ENCODE measurements at regions not wholly inside any gene's neighbourhood (a gene's known extent, or its start where the extent isn't known, plus 50 kb on each side); places are given as distances from the start of the nearest gene placed in this dataset.

DNA sequence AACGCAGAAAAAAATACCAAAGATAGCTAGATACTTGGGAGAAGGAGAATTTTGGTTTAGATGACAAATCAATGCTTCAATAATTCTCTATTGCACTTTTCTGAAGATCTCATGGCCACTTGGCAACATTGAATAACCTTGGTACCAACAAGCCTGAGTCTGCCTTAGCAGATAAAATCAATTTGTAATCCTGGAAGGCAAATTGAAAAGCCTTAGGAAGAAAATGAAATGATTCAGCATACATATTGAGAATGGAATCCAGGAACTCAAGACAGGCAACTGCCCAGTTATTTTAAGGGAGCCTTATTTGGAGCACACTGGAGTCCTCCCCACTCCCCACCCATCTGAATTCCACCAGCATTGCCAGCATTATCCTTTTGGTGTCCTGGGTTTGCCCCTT is 109.3 kb upstream of the SOX9 start:
- Histone ChIP-seq H3K18ac (ENCODE audit: extremely low read depth, low read length) (no peak overlapping the region), H3K14ac (ENCODE audit: insufficient read length) (no peak overlapping the region), H4K20me1 (replicated peaks in 1 of 2; ENCODE audit: control insufficient read depth in 1 of 2, insufficient read depth in 2 of 2, low read length in 2 of 2) (no peaks in the 10 kb centered on the region), H2BK5ac (ENCODE audit: low read depth, low read length) (no peak overlapping the region), H3K9ac (replicated peaks in 1 of 4; ENCODE audit: extremely low read depth in 1 of 4, low read depth in 3 of 4, low read length in 3 of 4) (no peak overlapping the region), H2BK20ac (ENCODE audit: low read length) (no peak overlapping the region), H3K27ac (ENCODE audit: low read depth, low read length) (no peak overlapping the region), H3K23me2 (ENCODE audit: low read depth, low read length) (no peaks in the 10 kb centered on the region), H4K5ac (ENCODE audit: insufficient read length, low read depth, low read length) (no peak overlapping the region), H4K91ac (replicated peaks; ENCODE audit: insufficient read length, low read length) (no peak overlapping the region), H3K9me3 (ENCODE audit: insufficient read depth in 2 of 2, low read depth in 1 of 2, low read length in 1 of 2) (no peaks in the 10 kb centered on the region), H3K4ac (replicated peaks; ENCODE audit: insufficient read length, low read depth, low read length) (no peak overlapping the region), H3K4me2 (ENCODE audit: insufficient read depth in 1 of 2, low read depth in 2 of 2, low read length in 2 of 2) (no peak overlapping the region), H3K27me3 (replicated peaks in 1 of 4; ENCODE audit: control insufficient read depth in 3 of 4, extremely low read depth in 1 of 4, insufficient read depth in 3 of 4, low read length in 3 of 4) (no peaks in the 10 kb centered on the region), H3K36me3 (ENCODE audit: control insufficient read depth in 2 of 4, insufficient read depth in 4 of 4, low read length in 3 of 4) (no peaks in the 10 kb centered on the region), H2BK12ac (ENCODE audit: low read depth, low read length) (no peak overlapping the region), H2BK15ac (ENCODE audit: low read length) (no peak overlapping the region), H2BK120ac (replicated peaks; ENCODE audit: low read depth, low read length) (no peak overlapping the region), H4K8ac (ENCODE audit: extremely low read depth, insufficient read depth, low read length) (no peak overlapping the region), H3K23ac (ENCODE audit: insufficient read length) (no peak overlapping the region), H2AFZ (ENCODE audit: low read length) (no peak overlapping the region), H2AK5ac (ENCODE audit: low read depth, low read length) (no peak overlapping the region), H3K4me1 (replicated peaks in 1 of 4; ENCODE audit: control insufficient read depth in 3 of 4, insufficient read depth in 4 of 4, low read length in 3 of 4) (no peaks in the 10 kb centered on the region), H3K79me1 (ENCODE audit: low read depth, low read length) (no peaks in the 10 kb centered on the region), H3K56ac (replicated peaks; ENCODE audit: insufficient read length, low read depth, low read length) (no peak overlapping the region), H3K79me2 (ENCODE audit: control insufficient read depth in 1 of 2, insufficient read depth in 2 of 2, low read length in 2 of 2) (no peaks in the 10 kb centered on the region), H3K4me3 (ENCODE audit: extremely low read depth in 1 of 4, insufficient read depth in 2 of 4, low read depth in 3 of 4, low read length in 4 of 4) (no peak overlapping the region)
- CTCF ChIA-PET (ENCODE audit: partially characterized antibody) = no interaction called here
- FAIRE-seq = no peak
- POLR2A ChIA-PET (ENCODE audit: partially characterized antibody) = no interaction called here
- DNase-seq (ENCODE audit: low read depth in 1 of 2, low spot score in 2 of 2) = no peak
- WGBS, 2 experiments (ENCODE audit: extremely low coverage in 1 of 2, insufficient coverage in 1 of 2, insufficient read length in 1 of 2, insufficient replicate concordance in 2 of 2, low coverage in 1 of 2, low lambda C conversion rate in 2 of 2, missing lambda C conversion rate in 1 of 2) = 92% methylated on average over 1 of the region's 1 CpG; no CpG with 5 or more reads in 1 of the 2 experiments
- no peak for TF ChIP-seq GABPA (IDR thresholded peaks at IDR 0.05; ENCODE audit: borderline replicate concordance, insufficient read depth, low read length)
- TF ChIP-seq FOSL1 (IDR thresholded peaks at IDR 0.05; ENCODE audit: insufficient read depth, low read depth, low read length) = no peak
- no peak for TF ChIP-seq JUND (IDR thresholded peaks at IDR 0.05; ENCODE audit: low read length)
- no peak for TF ChIP-seq CHD1 (IDR thresholded peaks at IDR 0.05; ENCODE audit: low read depth, low read length)
- no peak for TF ChIP-seq RNF2 (IDR thresholded peaks at IDR 0.05; ENCODE audit: borderline replicate concordance, low read depth, low read length, missing control alignments, poor library complexity, severe bottlenecking)
- TF ChIP-seq, protein P1, sequence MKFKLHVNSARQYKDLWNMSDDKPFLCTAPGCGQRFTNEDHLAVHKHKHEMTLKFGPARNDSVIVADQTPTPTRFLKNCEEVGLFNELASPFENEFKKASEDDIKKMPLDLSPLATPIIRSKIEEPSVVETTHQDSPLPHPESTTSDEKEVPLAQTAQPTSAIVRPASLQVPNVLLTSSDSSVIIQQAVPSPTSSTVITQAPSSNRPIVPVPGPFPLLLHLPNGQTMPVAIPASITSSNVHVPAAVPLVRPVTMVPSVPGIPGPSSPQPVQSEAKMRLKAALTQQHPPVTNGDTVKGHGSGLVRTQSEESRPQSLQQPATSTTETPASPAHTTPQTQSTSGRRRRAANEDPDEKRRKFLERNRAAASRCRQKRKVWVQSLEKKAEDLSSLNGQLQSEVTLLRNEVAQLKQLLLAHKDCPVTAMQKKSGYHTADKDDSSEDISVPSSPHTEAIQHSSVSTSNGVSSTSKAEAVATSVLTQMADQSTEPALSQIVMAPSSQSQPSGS (IDR thresholded peaks at IDR 0.05; ENCODE audit: low read length) = no peak
- TF ChIP-seq HDAC2 (IDR thresholded peaks at IDR 0.05; ENCODE audit: borderline replicate concordance in 1 of 2, low read depth in 2 of 2, low read length in 2 of 2) = no peak
- TF ChIP-seq BACH1 (IDR thresholded peaks at IDR 0.05; ENCODE audit: low read length) = no peak
- no peak for TF ChIP-seq SAP30 (IDR thresholded peaks at IDR 0.05; ENCODE audit: insufficient read depth, insufficient replicate concordance, low read length)
- TF ChIP-seq, protein P2, sequence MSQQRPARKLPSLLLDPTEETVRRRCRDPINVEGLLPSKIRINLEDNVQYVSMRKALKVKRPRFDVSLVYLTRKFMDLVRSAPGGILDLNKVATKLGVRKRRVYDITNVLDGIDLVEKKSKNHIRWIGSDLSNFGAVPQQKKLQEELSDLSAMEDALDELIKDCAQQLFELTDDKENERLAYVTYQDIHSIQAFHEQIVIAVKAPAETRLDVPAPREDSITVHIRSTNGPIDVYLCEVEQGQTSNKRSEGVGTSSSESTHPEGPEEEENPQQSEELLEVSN (IDR thresholded peaks at IDR 0.05) = no peak
- no peak for TF ChIP-seq CEBPB (IDR thresholded peaks at IDR 0.05; ENCODE audit: low read depth, low read length)
- TF ChIP-seq POLR2AphosphoS5 (IDR thresholded peaks at IDR 0.05; ENCODE audit: low read depth, low read length) = no peak
